Activated T-helper 9 cell treated with anti-CD3 and anti-CD28 coated beads, Interleukin-2, amount 50 U/mL, for 16 hours (primary cell): ENCODE measurements at regions not wholly inside any gene's neighbourhood (a gene's known extent, or its start where the extent isn't known, plus 50 kb on each side); places are given as distances from the start of the nearest gene placed in this dataset.

ENCODE experiments used
- DNase-seq: peaks from one replicate; pipeline ENCODE4 v3.0.0-alpha.2; 2020; ENCODE audit warnings: low read depth

GRCh38 chr1:239678181-239678580 is 291.8 kb downstream of the CHRM3 start:
- DNase-seq, result no peak

GRCh38 chr1:239682046-239682445 is 295.7 kb downstream of the CHRM3 start:
- DNase-seq, result no peak

GRCh38 chr1:239682960-239683359 is 296.6 kb downstream of the CHRM3 start:
- no peak for DNase-seq

GRCh38 chr1:239686386-239686785 is 300.0 kb downstream of the CHRM3 start:
- no peak for DNase-seq

GRCh38 chr1:239696317-239696716 is 309.9 kb downstream of the CHRM3 start:
- no peak for DNase-seq

GRCh38 chr1:239700667-239701066 is 314.3 kb downstream of the CHRM3 start:
- no peak for DNase-seq

- DNase-seq, result no peak
Measured at GRCh38 chr1:239703075-239703474, 316.7 kb downstream of the CHRM3 start.

GRCh38 chr1:239706245-239706892 is 320.0 kb downstream of the CHRM3 start:
- no peak for DNase-seq

GRCh38 chr1:239707615-239708014 is 321.2 kb downstream of the CHRM3 start:
- DNase-seq, result no peak

GRCh38 chr1:239708622-239709021 is 322.3 kb downstream of the CHRM3 start:
- no peak for DNase-seq

- DNase-seq, result no peak
Measured at GRCh38 chr1:239711768-239712167, 325.4 kb downstream of the CHRM3 start.

- DNase-seq, result no peak
Measured at GRCh38 chr1:239717097-239717917, 330.9 kb downstream of the CHRM3 start.

GRCh38 chr1:239717918-239718184 is 331.5 kb downstream of the CHRM3 start:
- no peak for DNase-seq

- no peak for DNase-seq
Measured at GRCh38 chr1:239718571-239718970, 332.2 kb downstream of the CHRM3 start.

- no peak for DNase-seq
Measured at GRCh38 chr1:239718997-239719628, 332.7 kb downstream of the CHRM3 start.

- peak; percentile 10 for DNase-seq
Measured at GRCh38 chr1:239719642-239720258, 333.4 kb downstream of the CHRM3 start.

- DNase-seq, result no peak
Measured at GRCh38 chr1:239722035-239722434, 335.7 kb downstream of the CHRM3 start.

GRCh38 chr1:239723776-239724367 is 337.5 kb downstream of the CHRM3 start:
- no peak for DNase-seq

GRCh38 chr1:239725371-239725770 is 339.0 kb downstream of the CHRM3 start:
- DNase-seq, result no peak

GRCh38 chr1:239725933-239726332 is 339.6 kb downstream of the CHRM3 start:
- no peak for DNase-seq

- no peak for DNase-seq
Measured at GRCh38 chr1:239730378-239730777, 344.0 kb downstream of the CHRM3 start.

GRCh38 chr1:239731082-239731748 is 344.8 kb downstream of the CHRM3 start:
- no peak for DNase-seq
